OCI-LY1 (cell line): ENCODE measurements at regions not wholly inside any gene's neighbourhood (a gene's known extent, or its start where the extent isn't known, plus 50 kb on each side); places are given as distances from the start of the nearest gene placed in this dataset.

ENCODE experiments used
- H2AFZ ChIP-seq: fragments of 200-600 bp; sonication (generic), shearing (Covaris generic); 2 replicates; pipeline ENCODE4 v1.6.0; 2014; ENCODE audit warnings: antibody characterized with exemption, mild to moderate bottlenecking, low read length
- H3F3A ChIP-seq: fragments of 200-600 bp; sonication (generic), shearing (Covaris generic); 2 replicates; pipeline ENCODE4 v1.6.0; 2014; ENCODE audit warnings: mild to moderate bottlenecking, antibody characterized with exemption, low read length, moderate library complexity; ENCODE audit not compliant: insufficient read depth
- H3K27ac ChIP-seq: fragments of 200-600 bp; sonication (generic); 2 replicates; pipeline ENCODE4 v1.5.1; 2014; ENCODE audit warnings: low read length, mixed run types, mild to moderate bottlenecking, low read depth; ENCODE audit not compliant: poor library complexity, severe bottlenecking
- H3K27me3 ChIP-seq: fragments of 200-600 bp; sonication (generic); 2 replicates; pipeline ENCODE4 v1.6.0; 2014; ENCODE audit warnings: antibody characterized with exemption, mild to moderate bottlenecking, low read length, moderate library complexity; ENCODE audit not compliant: insufficient read depth
- H3K36me3 ChIP-seq: fragments of 200-600 bp; sonication (generic); 2 replicates; pipeline ENCODE4 v1.6.1; 2014; ENCODE audit warnings: mild to moderate bottlenecking, antibody characterized with exemption, low read length, moderate library complexity, mixed read lengths; ENCODE audit not compliant: insufficient read depth
- H3K4me1 ChIP-seq: fragments of 200-600 bp; sonication (generic); 2 replicates; pipeline ENCODE4 v1.5.1; 2014; ENCODE audit warnings: mild to moderate bottlenecking, low read length, moderate library complexity; ENCODE audit not compliant: insufficient read depth, severe bottlenecking
- H3K4me2 ChIP-seq: fragments of 200-600 bp; sonication (generic), shearing (Covaris generic); 2 replicates; pipeline ENCODE4 v1.6.1; 2014; ENCODE audit warnings: low read length
- H3K4me3 ChIP-seq: fragments of 200-600 bp; sonication (generic); 2 replicates; pipeline ENCODE4 v1.5.1; 2014; ENCODE audit warnings: low read length, low read depth, mild to moderate bottlenecking, mixed read lengths; ENCODE audit not compliant: poor library complexity, severe bottlenecking
- H3K79me2 ChIP-seq: fragments of 200-600 bp; shearing (Covaris generic); 2 replicates; pipeline ENCODE4 v1.6.1; 2016; ENCODE audit warnings: mixed run types, low read length, mixed read lengths; ENCODE audit not compliant: insufficient read depth
- H3K9ac ChIP-seq: fragments of 200-600 bp; sonication (generic), shearing (Covaris generic); 2 replicates; pipeline ENCODE4 v1.6.1; 2014; ENCODE audit warnings: mild to moderate bottlenecking, low read length, mixed read lengths
- H3K9me2 ChIP-seq: fragments of 200-600 bp; sonication (generic), shearing (Covaris generic); 2 replicates; pipeline ENCODE4 v1.6.1; 2014; ENCODE audit warnings: low read depth, mild to moderate bottlenecking, low read length, mixed read lengths
- H3K9me3 ChIP-seq: fragments of 200-600 bp; shearing (Covaris generic); 2 replicates; pipeline ENCODE4 v1.6.1; 2014; ENCODE audit warnings: low read length, mixed read lengths
- H4K20me1 ChIP-seq: fragments of 200-600 bp; sonication (generic), shearing (Covaris generic); 2 replicates; pipeline ENCODE4 v1.6.0; 2016; ENCODE audit warnings: mild to moderate bottlenecking, low read length; ENCODE audit not compliant: insufficient read depth
- EZH2 ChIP-seq: fragments of 200-600 bp; sonication (generic), shearing (Covaris generic); IDR thresholded peaks from 2 replicates; pipeline ENCODE4 v1.8.0; 2017; ENCODE audit warnings: borderline replicate concordance, mixed run types, mild to moderate bottlenecking, antibody characterized with exemption, low read length, moderate library complexity, mixed read lengths
- TF ChIP-seq, protein P1 (sequence below): fragments of 200-600 bp; sonication (generic), shearing (Covaris generic); IDR thresholded peaks from 2 replicates; pipeline ENCODE4 v1.5.1; 2017; ENCODE audit warnings: mild to moderate bottlenecking, antibody characterized with exemption, low read length, moderate library complexity, mixed read lengths

DNA sequence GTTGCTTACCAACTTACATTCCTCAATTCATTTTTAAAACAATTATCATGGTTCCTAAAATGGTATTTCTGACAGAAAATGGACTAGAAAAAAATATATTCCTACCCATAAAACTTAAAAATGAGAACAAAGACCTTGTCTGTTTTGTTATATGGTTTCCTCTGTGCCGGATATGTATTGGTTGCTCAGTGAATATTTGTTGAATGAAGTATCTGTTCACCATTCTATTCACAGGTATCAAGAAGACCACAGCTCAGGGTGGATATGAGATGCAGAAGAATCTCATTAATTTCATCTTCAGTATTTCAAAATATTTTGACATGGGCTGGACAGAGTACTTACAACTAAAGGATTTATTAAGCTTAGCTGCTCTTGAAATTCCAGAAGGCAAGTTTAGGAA, 58.1 kb downstream of the TUSC7 start:
- H2AFZ ChIP-seq: no peak overlapping the region
- no peaks in the 10 kb centered on the region for H3K27me3 ChIP-seq
- H3K4me1 ChIP-seq: no peaks in the 10 kb centered on the region
- no peak overlapping the region for H3K4me2 ChIP-seq
- no peaks in the 10 kb centered on the region for H3K36me3 ChIP-seq
- no peak overlapping the region for H3K4me3 ChIP-seq
- no peaks in the 10 kb centered on the region for H4K20me1 ChIP-seq
- no peaks in the 10 kb centered on the region for H3K9me3 ChIP-seq
- no peak for TF ChIP-seq EZH2
- TF ChIP-seq, protein P1, sequence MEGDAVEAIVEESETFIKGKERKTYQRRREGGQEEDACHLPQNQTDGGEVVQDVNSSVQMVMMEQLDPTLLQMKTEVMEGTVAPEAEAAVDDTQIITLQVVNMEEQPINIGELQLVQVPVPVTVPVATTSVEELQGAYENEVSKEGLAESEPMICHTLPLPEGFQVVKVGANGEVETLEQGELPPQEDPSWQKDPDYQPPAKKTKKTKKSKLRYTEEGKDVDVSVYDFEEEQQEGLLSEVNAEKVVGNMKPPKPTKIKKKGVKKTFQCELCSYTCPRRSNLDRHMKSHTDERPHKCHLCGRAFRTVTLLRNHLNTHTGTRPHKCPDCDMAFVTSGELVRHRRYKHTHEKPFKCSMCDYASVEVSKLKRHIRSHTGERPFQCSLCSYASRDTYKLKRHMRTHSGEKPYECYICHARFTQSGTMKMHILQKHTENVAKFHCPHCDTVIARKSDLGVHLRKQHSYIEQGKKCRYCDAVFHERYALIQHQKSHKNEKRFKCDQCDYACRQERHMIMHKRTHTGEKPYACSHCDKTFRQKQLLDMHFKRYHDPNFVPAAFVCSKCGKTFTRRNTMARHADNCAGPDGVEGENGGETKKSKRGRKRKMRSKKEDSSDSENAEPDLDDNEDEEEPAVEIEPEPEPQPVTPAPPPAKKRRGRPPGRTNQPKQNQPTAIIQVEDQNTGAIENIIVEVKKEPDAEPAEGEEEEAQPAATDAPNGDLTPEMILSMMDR: no peak
- H3K9ac ChIP-seq: no peak overlapping the region
- no peaks in the 10 kb centered on the region for H3K9me2 ChIP-seq
- no peaks in the 10 kb centered on the region for H3F3A ChIP-seq
- H3K79me2 ChIP-seq: no peaks in the 10 kb centered on the region
- no peak overlapping the region for H3K27ac ChIP-seq

DNA sequence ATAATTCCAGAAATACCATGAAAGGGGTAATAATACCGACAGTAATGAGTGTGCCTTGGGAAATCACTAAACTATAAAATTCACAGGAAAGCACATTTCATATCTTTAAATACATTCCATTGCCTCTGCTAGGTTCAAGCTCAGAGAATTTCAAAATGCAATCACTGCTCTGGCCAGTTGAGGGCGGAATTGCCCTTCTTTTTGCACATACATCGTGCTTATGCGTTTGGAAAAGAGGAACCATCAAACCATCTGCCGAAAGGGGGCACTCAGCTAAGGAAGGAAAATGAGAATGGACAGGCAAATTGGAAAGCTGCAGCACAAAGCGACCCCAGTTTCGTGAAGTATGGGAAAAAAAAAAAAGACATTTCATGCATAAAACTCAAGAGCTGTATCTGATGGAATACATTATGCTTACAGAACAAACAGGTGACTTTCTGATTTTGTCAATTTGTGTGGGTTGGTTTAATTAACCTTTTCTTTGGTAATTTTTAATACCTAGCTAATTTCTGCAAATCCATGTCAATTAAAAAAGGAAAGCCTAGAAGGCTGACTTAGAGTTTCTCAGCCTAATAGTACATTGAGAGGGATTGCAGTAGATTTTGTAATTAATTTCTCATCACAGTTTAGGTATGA, 61.4 kb downstream of the TUSC7 start:
- H3F3A ChIP-seq: no peaks in the 10 kb centered on the region
- H3K27me3 ChIP-seq: no peaks in the 10 kb centered on the region
- H3K36me3 ChIP-seq: no peaks in the 10 kb centered on the region
- no peak overlapping the region for H2AFZ ChIP-seq
- no peaks in the 10 kb centered on the region for H3K4me1 ChIP-seq
- no peak overlapping the region for H3K9ac ChIP-seq
- no peaks in the 10 kb centered on the region for H4K20me1 ChIP-seq
- H3K4me2 ChIP-seq: no peak overlapping the region
- H3K79me2 ChIP-seq: no peaks in the 10 kb centered on the region
- H3K9me2 ChIP-seq: no peaks in the 10 kb centered on the region
- TF ChIP-seq EZH2: no peak
- TF ChIP-seq, protein P1: peak; percentile 99
- H3K9me3 ChIP-seq: no peaks in the 10 kb centered on the region
- H3K4me3 ChIP-seq: no peak overlapping the region
- no peak overlapping the region for H3K27ac ChIP-seq

DNA sequence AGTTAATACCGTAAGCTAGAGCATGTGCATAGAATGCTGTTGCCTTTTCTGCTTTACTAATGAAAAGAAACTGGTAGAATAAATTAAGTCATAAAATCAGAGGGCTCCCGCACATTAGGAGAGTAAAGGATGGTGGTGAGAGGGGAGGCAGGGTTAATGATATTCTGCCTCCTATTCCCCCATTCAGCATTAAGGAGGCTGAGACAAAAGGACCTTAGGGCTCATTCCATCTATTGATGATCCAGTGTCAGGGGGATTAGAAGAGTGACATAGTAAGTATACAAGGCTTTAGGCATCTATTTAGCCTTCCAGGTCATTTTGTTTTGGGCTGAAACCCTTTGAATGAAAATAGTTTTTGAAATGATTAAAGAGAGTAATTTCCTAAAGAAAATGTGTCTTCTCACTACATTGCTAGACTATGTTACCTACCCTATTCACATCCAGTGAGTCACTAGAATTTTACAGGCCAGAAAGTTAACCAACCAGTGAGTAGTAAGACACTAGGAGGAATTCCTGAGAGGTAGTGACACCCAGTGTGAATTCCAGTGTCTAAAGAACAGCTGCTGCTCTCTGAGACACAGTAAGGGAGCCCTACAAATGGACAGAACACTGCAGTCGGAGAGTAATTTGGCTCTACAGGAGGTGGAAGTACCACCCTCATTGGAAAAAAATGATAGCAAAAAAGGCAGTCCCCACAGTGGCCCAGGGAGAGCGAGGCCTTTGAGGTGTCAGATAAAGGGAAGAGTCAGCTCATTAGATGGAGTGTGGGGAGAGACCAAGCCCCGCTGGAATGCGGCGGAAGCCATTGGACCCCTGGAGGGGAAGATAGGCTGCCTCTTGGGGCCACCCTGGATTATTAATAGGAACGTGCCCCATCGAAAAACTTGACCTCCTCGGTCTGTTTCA, 67.6 kb downstream of the TUSC7 start:
- Histone ChIP-seq H3K79me2 (no peaks in the 10 kb centered on the region), H3K9me2 (no peaks in the 10 kb centered on the region), H3K27me3 (no peaks in the 10 kb centered on the region), H3K4me3 (no peak overlapping the region), H3K9me3 (no peaks in the 10 kb centered on the region), H3K36me3 (no peaks in the 10 kb centered on the region), H3F3A (no peaks in the 10 kb centered on the region), H3K4me1 (no peaks in the 10 kb centered on the region), H3K9ac (no peak overlapping the region), H4K20me1 (no peaks in the 10 kb centered on the region), H2AFZ (no peak overlapping the region), H3K27ac (no peak overlapping the region), H3K4me2 (no peak overlapping the region)
- TF ChIP-seq, protein P1: no peak
- TF ChIP-seq EZH2: no peak
